ENCODE measurements at regions not wholly inside any gene's neighbourhood (a gene's known extent, or its start where the extent isn't known, plus 50 kb on each side); places are given as distances from the start of the nearest gene placed in this dataset.
"Not testable (repeated sequence)": the region's sequence is repeated elsewhere in the genome, so short reads cannot be mapped to it uniquely, and the experiment has no call there.

GRCh38 chrX:149420566-149420965 lies 84.5 kb downstream of the IDS start:
- not testable (repeated sequence) for DNase-seq (ENCODE audit: low read depth, low spot score)

DNA sequence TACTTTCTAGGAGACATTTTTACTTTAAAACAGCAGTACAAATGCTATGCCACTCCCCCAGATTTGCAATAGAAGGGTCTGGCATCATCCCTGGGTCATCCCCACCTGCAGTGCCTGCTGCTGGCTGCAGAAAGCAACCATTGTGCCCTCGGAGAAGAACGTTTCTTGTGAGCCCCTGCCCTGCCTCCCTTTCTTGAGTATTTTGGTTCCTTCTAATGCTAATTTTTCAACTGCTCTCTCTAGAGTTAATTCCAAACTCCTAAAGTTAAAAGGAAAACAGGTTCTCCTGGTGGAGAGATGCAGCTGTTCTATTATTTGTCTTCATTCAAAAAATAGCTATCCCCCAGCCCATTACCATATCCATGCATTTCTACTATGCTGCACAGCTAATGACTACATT lies 107.1 kb downstream of the IDS start:
- DNase-seq (ENCODE audit: low read depth, low spot score) = peak; percentile 54

GRCh38 chrX:149392921-149393320 lies 112.2 kb downstream of the IDS start:
- no peak for DNase-seq (ENCODE audit: low read depth, low spot score)

GRCh38 chrX:149383852-149384251 lies 121.3 kb downstream of the IDS start:
- no peak for DNase-seq (ENCODE audit: low read depth, low spot score)

DNA sequence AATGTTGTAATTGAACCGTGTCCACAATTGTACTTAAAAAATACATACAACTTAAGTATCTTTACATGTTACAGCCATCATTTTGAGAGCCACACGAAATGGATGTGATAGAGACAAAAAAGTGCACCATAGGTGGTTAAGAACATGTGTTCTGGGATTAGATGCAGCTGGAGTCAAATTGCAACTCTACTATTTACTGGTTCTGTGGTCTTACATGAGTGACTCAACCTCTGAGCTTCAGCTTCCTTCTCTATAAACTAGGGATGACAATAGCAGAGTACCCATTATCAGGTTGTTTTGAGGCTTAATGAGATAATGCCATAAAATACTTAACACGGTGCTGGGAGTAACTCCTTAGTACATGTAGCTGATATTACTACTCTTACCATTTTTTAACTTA lies 130.4 kb downstream of the IDS start:
- DNase-seq (ENCODE audit: low read depth, low spot score) = no peak

- no peak for DNase-seq (ENCODE audit: low read depth, low spot score)
These were observed 132.2 kb downstream of the IDS start for GRCh38 chrX:149372866-149373265.

- DNase-seq (ENCODE audit: low read depth, low spot score) = no peak
These were observed 133.1 kb downstream of the IDS start for GRCh38 chrX:149371986-149372385.

GRCh38 chrX:149370097-149370496 lies 135.0 kb downstream of the IDS start:
- DNase-seq (ENCODE audit: low read depth, low spot score) = no peak

- no peak for DNase-seq (ENCODE audit: low read depth, low spot score)
These were observed 139.6 kb downstream of the IDS start for GRCh38 chrX:149365552-149365951.

DNA sequence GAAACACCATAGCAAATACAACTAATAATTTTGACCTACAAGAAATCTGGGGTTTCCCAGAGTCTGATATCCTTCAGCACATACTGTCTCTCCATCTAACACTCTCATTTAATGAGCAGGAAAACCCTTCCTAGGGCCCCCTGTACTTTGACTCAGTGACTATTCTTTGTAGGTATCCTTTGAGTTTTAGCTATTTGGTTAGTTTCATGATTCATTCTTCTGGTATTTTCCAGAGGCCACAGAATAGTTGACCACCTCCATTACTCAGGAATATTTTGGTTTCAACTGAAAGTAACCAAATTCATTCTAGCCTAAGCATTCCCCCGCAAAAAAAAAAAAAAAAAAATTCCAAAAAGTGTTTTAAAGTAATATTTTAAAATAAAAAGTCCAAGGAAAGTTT lies 140.0 kb downstream of the IDS start:
- DNase-seq (ENCODE audit: low read depth, low spot score) = no peak

DNA sequence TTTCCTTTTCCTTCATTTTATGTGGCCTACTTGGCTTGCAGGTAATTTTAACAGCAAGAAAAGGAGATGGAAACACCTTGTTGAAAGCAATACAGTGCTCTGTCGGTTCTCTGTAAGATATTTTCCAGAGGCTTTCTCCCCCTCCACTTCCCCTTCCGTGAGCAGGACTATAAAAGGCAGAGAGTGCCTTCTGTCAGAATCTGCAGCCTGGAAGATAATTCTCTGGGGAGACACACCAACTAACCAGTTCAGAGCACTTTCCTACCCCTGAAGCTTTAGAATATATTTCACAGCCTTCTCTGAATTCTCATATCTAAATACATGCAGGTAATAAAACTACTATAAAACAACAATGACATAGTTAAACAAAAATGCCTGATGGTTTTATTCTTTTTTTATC lies 141.1 kb downstream of the IDS start:
- DNase-seq (ENCODE audit: low read depth, low spot score) = no peak

GRCh38 chrX:149346306-149346705 lies 158.8 kb downstream of the IDS start:
- no peak for DNase-seq (ENCODE audit: low read depth, low spot score)

DNA sequence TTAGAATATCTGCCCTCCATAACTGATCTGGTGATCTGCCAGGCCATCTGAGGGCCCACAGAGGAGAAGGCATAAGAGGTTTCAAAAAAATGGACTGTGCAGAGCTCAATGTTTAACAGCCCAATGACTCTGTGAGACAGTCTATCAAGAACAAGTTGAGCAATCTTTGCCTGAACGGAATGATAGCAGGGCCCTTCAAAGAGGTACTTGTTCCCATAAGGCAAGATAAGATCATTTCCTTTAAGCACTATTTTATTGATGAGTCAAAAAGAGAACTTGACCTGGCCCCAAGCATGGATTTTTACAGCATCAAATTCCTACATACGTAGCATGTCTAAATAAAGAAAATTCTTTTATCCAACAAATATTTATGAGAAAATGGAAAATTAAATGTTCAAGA lies 182.8 kb downstream of the IDS start:
- DNase-seq (ENCODE audit: low read depth, low spot score) = no peak

DNA sequence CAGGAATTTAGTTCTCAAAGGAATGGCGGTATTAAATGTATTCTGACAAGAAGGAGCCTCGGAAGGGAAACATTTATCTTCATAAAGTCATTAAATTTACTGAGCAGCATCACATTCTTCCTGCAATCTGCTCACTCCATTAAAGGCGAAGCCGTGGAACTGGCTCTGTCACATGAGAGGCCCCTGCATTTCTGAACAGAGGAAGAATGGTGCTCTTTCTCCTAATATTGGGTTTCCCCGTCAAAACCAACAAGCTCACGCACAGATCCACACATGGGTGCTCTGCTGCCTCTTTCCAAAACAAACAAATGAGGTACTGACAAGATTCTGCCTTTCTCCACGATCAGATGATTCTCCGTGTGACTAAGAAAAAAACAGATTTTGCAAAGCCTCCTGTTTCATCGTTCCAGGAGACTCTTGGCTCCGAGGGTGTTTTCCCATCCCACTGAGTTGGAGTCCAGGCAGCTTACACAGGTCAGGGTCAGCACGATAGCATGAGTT lies 191.2 kb downstream of the IDS start:
- DNase-seq (ENCODE audit: low read depth, low spot score) = no peak

DNA sequence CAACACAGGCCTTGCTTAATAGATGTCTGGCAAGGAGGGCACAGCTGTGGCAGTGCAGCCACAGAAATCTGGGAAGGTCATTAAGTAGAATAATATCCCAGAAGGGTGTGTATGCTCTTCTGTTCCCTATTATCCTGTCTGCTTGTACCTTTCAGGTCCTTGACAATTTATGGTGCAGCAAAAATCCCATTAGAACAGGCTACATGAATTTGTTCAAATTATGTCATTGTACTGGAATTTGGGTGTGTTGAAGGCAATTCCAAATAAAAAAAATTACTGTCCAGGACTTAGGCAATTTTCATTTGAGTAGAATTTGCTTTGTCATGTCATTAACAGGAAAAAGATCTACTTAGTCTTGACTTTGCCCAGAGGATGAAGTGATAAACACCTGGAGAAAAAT lies 192.1 kb downstream of the IDS start:
- DNase-seq (ENCODE audit: low read depth, low spot score) = no peak

- no peak for DNase-seq (ENCODE audit: low read depth, low spot score)
These were observed 193.0 kb downstream of the IDS start for GRCh38 chrX:149312097-149312496.

- no peak for DNase-seq (ENCODE audit: low read depth, low spot score)
These were observed 202.4 kb downstream of the IDS start for GRCh38 chrX:149302705-149303104.

DNA sequence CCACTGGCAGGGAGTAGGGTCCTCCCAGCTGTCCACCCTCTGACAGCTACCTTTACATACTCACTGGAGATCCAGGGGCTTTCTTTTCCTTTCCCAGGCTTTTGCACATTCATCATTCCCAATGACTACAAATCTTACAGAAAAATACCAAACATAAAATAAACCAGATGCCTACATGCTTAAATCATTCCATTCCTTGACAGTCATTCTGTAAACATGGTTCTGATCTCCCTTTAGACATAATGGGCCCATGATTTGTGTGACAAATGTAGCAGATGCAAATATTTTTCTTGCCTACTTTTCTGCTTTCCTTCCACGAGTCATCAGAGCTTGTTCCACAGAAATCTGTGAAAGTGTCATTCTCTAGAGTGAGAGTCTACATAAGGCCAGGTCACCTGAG lies 207.0 kb downstream of the IDS start:
- no peak for DNase-seq (ENCODE audit: low read depth, low spot score)

GRCh38 chrX:149296092-149296491 lies 209.0 kb downstream of the IDS start:
- no peak for DNase-seq (ENCODE audit: low read depth, low spot score)

DNA sequence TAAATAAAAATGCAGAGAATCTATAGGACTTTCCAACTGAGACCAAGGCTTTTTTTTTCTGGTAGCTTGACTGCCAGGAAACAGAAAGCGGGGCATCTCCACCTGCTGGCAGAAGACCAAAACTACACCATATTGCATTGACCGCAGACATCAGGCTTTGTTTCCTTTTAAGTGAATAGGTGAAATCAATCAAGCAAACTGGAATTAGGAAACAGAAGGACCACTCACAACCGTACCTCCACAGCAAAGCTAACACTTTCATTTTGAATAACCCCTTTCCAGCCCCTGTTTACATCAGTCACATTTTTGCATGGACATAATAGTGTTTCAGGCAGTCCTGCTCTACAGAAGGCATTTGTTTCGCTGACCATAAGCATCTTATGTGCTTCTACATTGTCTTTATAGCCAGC lies 218.2 kb downstream of the IDS start:
- DNase-seq (ENCODE audit: low read depth, low spot score) = no peak

DNA sequence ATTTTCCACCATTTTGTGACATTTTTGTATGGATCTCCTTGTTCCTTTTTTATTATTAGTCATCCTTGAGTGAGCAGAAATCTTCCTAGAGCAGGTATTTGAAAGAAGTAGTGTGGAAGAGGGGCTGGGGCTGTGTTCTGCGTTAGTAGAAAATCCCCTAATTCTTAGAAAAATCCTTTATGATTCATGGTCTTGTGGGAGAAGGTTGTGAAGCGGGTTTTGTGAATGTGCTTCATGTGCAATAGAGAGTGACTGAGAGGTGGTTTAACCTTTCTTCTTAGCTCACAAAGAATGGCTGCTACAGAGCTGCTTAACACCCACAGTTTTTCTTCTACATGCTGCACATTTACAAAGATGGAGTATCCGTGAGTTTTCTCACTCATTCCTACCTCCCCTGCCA lies 220.5 kb downstream of the IDS start:
- no peak for DNase-seq (ENCODE audit: low read depth, low spot score)

- no peak for DNase-seq (ENCODE audit: low read depth, low spot score)
These were observed 221.3 kb downstream of the IDS start for GRCh38 chrX:149283853-149284252.

- no peak for DNase-seq (ENCODE audit: low read depth, low spot score)
These were observed 222.2 kb downstream of the IDS start for GRCh38 chrX:149282909-149283308.

GRCh38 chrX:149280011-149280410 lies 225.1 kb downstream of the IDS start:
- DNase-seq (ENCODE audit: low read depth, low spot score) = no peak

DNA sequence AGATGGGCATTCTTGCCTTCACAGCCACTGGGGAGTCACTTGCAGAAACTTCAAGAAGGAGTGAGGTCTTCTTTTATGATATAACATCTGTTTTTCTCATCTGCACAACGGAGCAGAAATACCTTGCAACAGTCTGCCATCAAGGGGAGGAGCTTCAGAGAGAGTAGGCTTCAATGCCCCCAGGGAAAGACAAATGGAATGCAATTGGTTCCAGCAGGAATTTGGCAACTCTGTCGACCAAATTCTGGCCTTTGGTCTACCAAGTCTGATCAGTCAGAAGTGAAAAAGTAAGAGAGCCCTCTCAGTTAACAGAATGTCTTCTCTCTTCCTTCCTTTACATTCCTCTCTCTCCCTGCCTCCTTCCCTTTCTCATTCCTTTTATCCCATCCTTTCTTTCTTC lies 229.3 kb downstream of the IDS start:
- no peak for DNase-seq (ENCODE audit: low read depth, low spot score)
